SK-N-SH (cell line): ENCODE measurements at regions not wholly inside any gene's neighbourhood (a gene's known extent, or its start where the extent isn't known, plus 50 kb on each side); places are given as distances from the start of the nearest gene placed in this dataset.

Experiments used
- CTCF ChIA-PET: fragments of 300-600, 350-600 bp; formaldehyde crosslinking; extraction: SDS; loops from one replicate; lab custom pipeline; 2021; lab: Yijun Ruan, JAX
- POLR2A ChIA-PET: fragments of 350-600 bp; sonication (Branson Sonifier 250); formaldehyde crosslinking; extraction: SDS; loops from one replicate; lab custom pipeline; 2020; ENCODE audit warnings: antibody characterized with exemption, inconsistent platforms; lab: Yijun Ruan, JAX
- DNase-seq: peaks from one replicate; pipeline ENCODE4 v3.0.0; 2012
- H2AFZ ChIP-seq: fragments of 200-600 bp; sonication (generic); 2 replicates; pipeline ENCODE4 v1.8.1; 2016; ENCODE audit warnings: antibody characterized with exemption, mild to moderate bottlenecking, low read depth
- H3F3A ChIP-seq: fragments of 200-600 bp; sonication (generic); replicated peaks from 2 replicates; pipeline ENCODE3; 2016; ENCODE audit warnings: antibody characterized with exemption, mild to moderate bottlenecking; ENCODE audit not compliant: insufficient read depth
- H3K27ac ChIP-seq, 2 experiments: fragments of 200-500 bp in 1 of 2; fragments of 200-600 bp in 1 of 2; sonication (Bioruptor generic) in 1 of 2; sonication (generic), shearing (Covaris generic) in 1 of 2; 2 replicates each; pipeline versions ENCODE4 v1.5.1 to v1.6.1; 2014 to 2016; ENCODE audit warnings: low read depth in 2 of 2, inconsistent platforms in 1 of 2, low read length in 1 of 2, mild to moderate bottlenecking in 1 of 2, mixed read lengths in 1 of 2
- H3K27me3 ChIP-seq: fragments of 200-600 bp; sonication (generic), shearing (Covaris generic); 2 replicates; pipeline ENCODE4 v1.6.1; 2016; ENCODE audit warnings: mixed run types; ENCODE audit not compliant: insufficient read depth
- H3K36me3 ChIP-seq, 2 experiments: fragments of 200-500 bp in 1 of 2; fragments of 200-600 bp in 1 of 2; sonication (Bioruptor generic) in 1 of 2; sonication (generic) in 1 of 2; replicated peaks in 1 of 2; 2 replicates each; pipeline versions ENCODE3 to v1.5.1; 2014 to 2016; ENCODE audit warnings: low read length in 1 of 2, mild to moderate bottlenecking in 1 of 2; ENCODE audit not compliant: insufficient read depth in 2 of 2, control insufficient read depth in 1 of 2
- H3K4me1 ChIP-seq, 2 experiments: fragments of 200-500 bp in 1 of 2; fragments of 200-600 bp in 1 of 2; sonication (Bioruptor generic) in 1 of 2; sonication (generic), shearing (Covaris generic) in 1 of 2; 2 replicates each; pipeline versions ENCODE4 v1.5.1 to v1.6.1; 2014 to 2016; ENCODE audit warnings: low read depth in 1 of 2, low read length in 1 of 2, mixed run types in 1 of 2; ENCODE audit not compliant: insufficient read depth in 2 of 2, control insufficient read depth in 1 of 2
- H3K4me2 ChIP-seq: fragments of 200-600 bp; sonication (generic), shearing (Covaris generic); 2 replicates; pipeline ENCODE4 v1.6.1; 2017; ENCODE audit warnings: mixed run types
- H3K4me3 ChIP-seq, 2 experiments: fragments of 200-500 bp in 1 of 2; fragments of 200-600 bp in 1 of 2; sonication (Bioruptor generic) in 1 of 2; sonication (generic), shearing (Covaris generic) in 1 of 2; 2 replicates each; pipeline versions ENCODE4 v1.5.1 to v1.8.1; 2014 to 2016; ENCODE audit warnings: low read depth in 2 of 2, inconsistent platforms in 1 of 2, low read length in 1 of 2, mild to moderate bottlenecking in 1 of 2, mixed read lengths in 1 of 2, moderate library complexity in 1 of 2
- H3K79me2 ChIP-seq: fragments of 200-600 bp; sonication (generic); 2 replicates; pipeline ENCODE4 v1.8.1; 2017; ENCODE audit warnings: mild to moderate bottlenecking; ENCODE audit not compliant: insufficient read depth
- H3K9ac ChIP-seq: fragments of 200-600 bp; sonication (generic); 2 replicates; pipeline ENCODE4 v1.6.1; 2017; ENCODE audit warnings: mixed run types
- H3K9me2 ChIP-seq: fragments of 200-600 bp; sonication (generic); 2 replicates; pipeline ENCODE4 v1.6.1; 2017; ENCODE audit warnings: mixed run types
- H3K9me3 ChIP-seq: fragments of 200-600 bp; sonication (generic); 2 replicates; pipeline ENCODE4 v1.6.1; 2017; ENCODE audit warnings: mixed run types, mild to moderate bottlenecking, moderate library complexity
- H4K20me1 ChIP-seq: fragments of 200-600 bp; sonication (generic); 2 replicates; pipeline ENCODE4 v1.6.1; 2017; ENCODE audit warnings: mild to moderate bottlenecking, mixed run types; ENCODE audit not compliant: insufficient read depth
- CHD2 ChIP-seq: fragments of 150-350 bp; IDR thresholded peaks from 2 replicates; pipeline ENCODE4 v1.6.1; 2018; ENCODE audit warnings: low read length; ENCODE audit not compliant: partially characterized antibody
- EP300 ChIP-seq, 2 experiments: IDR thresholded peaks; 2 replicates each; pipeline versions ENCODE4 v1.4.0 to v1.6.1; 2012; ENCODE audit warnings: borderline replicate concordance in 1 of 2, low read depth in 1 of 2, low read length in 1 of 2
- GATA2 ChIP-seq: sonication (generic); formaldehyde crosslinking; IDR thresholded peaks from 2 replicates; pipeline ENCODE4 v1.5.0; 2020; ENCODE audit warnings: mild to moderate bottlenecking, missing genetic modification reagents
- JUND ChIP-seq: IDR thresholded peaks from 2 replicates; pipeline ENCODE4 v1.4.0; 2012
- MXI1 ChIP-seq: IDR thresholded peaks from 2 replicates; pipeline ENCODE4 v1.6.1; 2012; ENCODE audit warnings: mild to moderate bottlenecking, low read depth, low read length, improper control_type of control experiment
- NFIC ChIP-seq: IDR thresholded peaks from 2 replicates; pipeline ENCODE4 v1.4.0; 2012; ENCODE audit warnings: borderline replicate concordance
- NRF1 ChIP-seq: IDR thresholded peaks from 2 replicates; pipeline ENCODE4 v1.6.1; 2012; ENCODE audit warnings: low read depth, mild to moderate bottlenecking, low read length
- POLR2AphosphoS5 ChIP-seq: IDR thresholded peaks from 2 replicates; pipeline ENCODE4 v1.6.1; 2012; ENCODE audit warnings: low read depth, low read length
- RCOR1 ChIP-seq: fragments of 150-350 bp; IDR thresholded peaks from 2 replicates; pipeline ENCODE4 v1.6.1; 2017; ENCODE audit warnings: antibody characterized with exemption, low read length
- RFX5 ChIP-seq: IDR thresholded peaks from 2 replicates; pipeline ENCODE4 v1.6.1; 2012; ENCODE audit warnings: mild to moderate bottlenecking, improper control_type of control experiment, low read length
- RXRA ChIP-seq: IDR thresholded peaks from 2 replicates; pipeline ENCODE4 v1.4.0; 2012; ENCODE audit warnings: low read depth, mild to moderate bottlenecking, borderline replicate concordance
- SIN3A ChIP-seq: IDR thresholded peaks from 2 replicates; pipeline ENCODE4 v1.6.1; 2012; ENCODE audit warnings: low read depth, mild to moderate bottlenecking, low read length, moderate library complexity, borderline replicate concordance
- SMC3 ChIP-seq: IDR thresholded peaks from 2 replicates; pipeline ENCODE4 v1.6.1; 2012; ENCODE audit warnings: low read depth, low read length, improper control_type of control experiment
- TCF12 ChIP-seq: IDR thresholded peaks from 2 replicates; pipeline ENCODE4 v1.4.0; 2012
- TEAD4 ChIP-seq: IDR thresholded peaks from 2 replicates; pipeline ENCODE4 v1.4.0; 2012; ENCODE audit warnings: mild to moderate bottlenecking, borderline replicate concordance; ENCODE audit not compliant: insufficient read depth
- YY1 ChIP-seq: IDR thresholded peaks from 2 replicates; pipeline ENCODE4 v1.4.0; 2012; ENCODE audit warnings: low read depth, mild to moderate bottlenecking
- WGBS: methylation state at CpG from one replicate; pipeline ENCODE4 v1.1.6; 2017; ENCODE audit warnings: low lambda C conversion rate; 5-methylcytosine and 5-hydroxymethylcytosine counted together
- TF ChIP-seq, protein P1 (sequence below): IDR thresholded peaks from 2 replicates; pipeline ENCODE4 v1.6.1; 2012; ENCODE audit warnings: mild to moderate bottlenecking, low read depth, low read length, moderate library complexity
- TF ChIP-seq, protein P2 (sequence below): IDR thresholded peaks from 2 replicates; pipeline ENCODE4 v1.4.0; 2012; ENCODE audit warnings: low read depth, borderline replicate concordance
- TF ChIP-seq, protein P3 (sequence below): fragments of 150-350 bp; IDR thresholded peaks from 2 replicates; pipeline ENCODE4 v1.6.1; 2016; ENCODE audit warnings: mild to moderate bottlenecking, low read depth, low read length

DNA sequence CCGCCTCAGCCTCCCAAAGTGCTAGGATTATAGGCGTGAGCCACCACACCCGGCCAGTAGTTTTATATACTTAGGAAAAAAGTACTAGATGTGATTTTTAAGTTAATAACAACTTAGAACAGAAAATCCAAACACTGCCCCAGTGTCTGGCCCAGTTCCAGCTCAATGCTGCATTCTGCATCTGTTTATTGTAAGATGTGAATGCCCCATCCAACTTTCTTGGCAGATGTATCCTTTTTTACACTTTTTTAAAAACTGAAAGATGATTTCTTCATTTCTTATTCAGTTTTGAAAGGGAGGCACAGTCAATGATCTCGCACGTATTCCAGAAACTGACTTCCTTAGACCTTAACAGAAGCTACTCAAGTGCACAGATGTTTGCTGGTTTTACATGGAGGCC, 85.6 kb upstream of the SRSF6 start:
- Histone ChIP-seq H3K4me1 (no peaks in the 10 kb centered on the region; a peak in 1 of 4 replicates), H3K36me3 (no peaks in the 10 kb centered on the region), H3F3A (no peaks in the 10 kb centered on the region), H3K4me3 (no peak overlapping the region), H3K4me2 (no peak overlapping the region), H4K20me1 (no peaks in the 10 kb centered on the region), H3K9me3 (no peaks in the 10 kb centered on the region), H3K27me3 (no peaks in the 10 kb centered on the region), H2AFZ (no peak overlapping the region), H3K27ac (no peak overlapping the region), H3K79me2 (no peaks in the 10 kb centered on the region), H3K9ac (no peak overlapping the region), H3K9me2 (no peaks in the 10 kb centered on the region)
- WGBS, result 34% methylated on average over 5 of the region's 5 CpGs
- ChIA-PET POLR2A (no interaction called here), CTCF (no interaction called here)
- DNase-seq, result no peak
- TF ChIP-seq TEAD4 (no peak), GATA2 (CRISPR knock-in tag) (no peak), POLR2AphosphoS5 (no peak), JUND (no peak), NRF1 (no peak), YY1 (no peak), SMC3 (no peak), SIN3A (no peak), CHD2 (no peak), TCF12 (no peak), MXI1 (no peak), EP300 (IDR thresholded peaks at IDR 0.05; ENCODE audit: borderline replicate concordance in 1 of 2, low read depth in 1 of 2, low read length in 1 of 2) (no peak), RFX5 (no peak), RCOR1 (no peak), NFIC (no peak), RXRA (no peak)
- TF ChIP-seq, protein P1, sequence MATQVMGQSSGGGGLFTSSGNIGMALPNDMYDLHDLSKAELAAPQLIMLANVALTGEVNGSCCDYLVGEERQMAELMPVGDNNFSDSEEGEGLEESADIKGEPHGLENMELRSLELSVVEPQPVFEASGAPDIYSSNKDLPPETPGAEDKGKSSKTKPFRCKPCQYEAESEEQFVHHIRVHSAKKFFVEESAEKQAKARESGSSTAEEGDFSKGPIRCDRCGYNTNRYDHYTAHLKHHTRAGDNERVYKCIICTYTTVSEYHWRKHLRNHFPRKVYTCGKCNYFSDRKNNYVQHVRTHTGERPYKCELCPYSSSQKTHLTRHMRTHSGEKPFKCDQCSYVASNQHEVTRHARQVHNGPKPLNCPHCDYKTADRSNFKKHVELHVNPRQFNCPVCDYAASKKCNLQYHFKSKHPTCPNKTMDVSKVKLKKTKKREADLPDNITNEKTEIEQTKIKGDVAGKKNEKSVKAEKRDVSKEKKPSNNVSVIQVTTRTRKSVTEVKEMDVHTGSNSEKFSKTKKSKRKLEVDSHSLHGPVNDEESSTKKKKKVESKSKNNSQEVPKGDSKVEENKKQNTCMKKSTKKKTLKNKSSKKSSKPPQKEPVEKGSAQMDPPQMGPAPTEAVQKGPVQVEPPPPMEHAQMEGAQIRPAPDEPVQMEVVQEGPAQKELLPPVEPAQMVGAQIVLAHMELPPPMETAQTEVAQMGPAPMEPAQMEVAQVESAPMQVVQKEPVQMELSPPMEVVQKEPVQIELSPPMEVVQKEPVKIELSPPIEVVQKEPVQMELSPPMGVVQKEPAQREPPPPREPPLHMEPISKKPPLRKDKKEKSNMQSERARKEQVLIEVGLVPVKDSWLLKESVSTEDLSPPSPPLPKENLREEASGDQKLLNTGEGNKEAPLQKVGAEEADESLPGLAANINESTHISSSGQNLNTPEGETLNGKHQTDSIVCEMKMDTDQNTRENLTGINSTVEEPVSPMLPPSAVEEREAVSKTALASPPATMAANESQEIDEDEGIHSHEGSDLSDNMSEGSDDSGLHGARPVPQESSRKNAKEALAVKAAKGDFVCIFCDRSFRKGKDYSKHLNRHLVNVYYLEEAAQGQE, result no peak
- TF ChIP-seq, protein P2, sequence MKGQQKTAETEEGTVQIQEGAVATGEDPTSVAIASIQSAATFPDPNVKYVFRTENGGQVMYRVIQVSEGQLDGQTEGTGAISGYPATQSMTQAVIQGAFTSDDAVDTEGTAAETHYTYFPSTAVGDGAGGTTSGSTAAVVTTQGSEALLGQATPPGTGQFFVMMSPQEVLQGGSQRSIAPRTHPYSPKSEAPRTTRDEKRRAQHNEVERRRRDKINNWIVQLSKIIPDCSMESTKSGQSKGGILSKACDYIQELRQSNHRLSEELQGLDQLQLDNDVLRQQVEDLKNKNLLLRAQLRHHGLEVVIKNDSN, result no peak
- TF ChIP-seq, protein P3, sequence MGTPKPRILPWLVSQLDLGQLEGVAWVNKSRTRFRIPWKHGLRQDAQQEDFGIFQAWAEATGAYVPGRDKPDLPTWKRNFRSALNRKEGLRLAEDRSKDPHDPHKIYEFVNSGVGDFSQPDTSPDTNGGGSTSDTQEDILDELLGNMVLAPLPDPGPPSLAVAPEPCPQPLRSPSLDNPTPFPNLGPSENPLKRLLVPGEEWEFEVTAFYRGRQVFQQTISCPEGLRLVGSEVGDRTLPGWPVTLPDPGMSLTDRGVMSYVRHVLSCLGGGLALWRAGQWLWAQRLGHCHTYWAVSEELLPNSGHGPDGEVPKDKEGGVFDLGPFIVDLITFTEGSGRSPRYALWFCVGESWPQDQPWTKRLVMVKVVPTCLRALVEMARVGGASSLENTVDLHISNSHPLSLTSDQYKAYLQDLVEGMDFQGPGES, result no peak
